K562 (cell line): ENCODE measurements at regions not wholly inside any gene's neighbourhood (a gene's known extent, or its start where the extent isn't known, plus 50 kb on each side); places are given as distances from the start of the nearest gene placed in this dataset.
A peak's percentile ranks its signal among the peaks of the same experiment; 100 is the strongest.

Experiments
- CEBPB ChIP-seq: fragments of 450-650 bp; IDR thresholded peaks from 2 replicates; pipeline ENCODE4 v1.6.1; 2016; ENCODE audit warnings: missing genetic modification characterization, missing compliant biosample characterization
- E2F6 ChIP-seq, 2 experiments: IDR thresholded peaks; 2 replicates each; pipeline ENCODE4 v1.6.1; 2011; ENCODE audit warnings: borderline replicate concordance in 1 of 2, control low read depth in 1 of 2, low read depth in 1 of 2, low read length in 1 of 2, mild to moderate bottlenecking in 1 of 2, mixed read lengths in 1 of 2, moderate library complexity in 1 of 2; ENCODE audit not compliant: insufficient read depth in 1 of 2, insufficient read length in 1 of 2, poor library complexity in 1 of 2, severe bottlenecking in 1 of 2; ENCODE audit errors: extremely low read depth in 1 of 2
- EHMT2 ChIP-seq: fragments of 450-650 bp; IDR thresholded peaks from 2 replicates; pipeline ENCODE4 v1.6.1; 2018; ENCODE audit warnings: antibody characterized with exemption
- HDAC1 ChIP-seq, 2 experiments: fragments of 450-650 bp; IDR thresholded peaks; 2 replicates each; pipeline ENCODE4 v1.6.1; 2016 to 2017; ENCODE audit warnings: inconsistent platforms in 1 of 2, mild to moderate bottlenecking in 1 of 2, moderate library complexity in 1 of 2
- KDM1A ChIP-seq, 2 experiments: fragments of 450-650 bp; IDR thresholded peaks; 2 replicates each; pipeline ENCODE4 v1.6.1; 2016; ENCODE audit warnings: mild to moderate bottlenecking in 2 of 2
- LEF1 ChIP-seq: fragments of 450-650 bp; IDR thresholded peaks from 2 replicates; pipeline ENCODE4 v1.6.1; 2016; ENCODE audit warnings: mild to moderate bottlenecking
- NCOA1 ChIP-seq: fragments of 450-650 bp; IDR thresholded peaks from 2 replicates; pipeline ENCODE4 v1.6.1; 2016; ENCODE audit warnings: low read depth
- PTBP1 ChIP-seq: fragments of 200-400 bp; formaldehyde crosslinking; IDR thresholded peaks from 2 replicates; pipeline ENCODE4 v1.6.1; 2017; ENCODE audit warnings: low read depth, low read length
- RHOXF2B ChIP-seq: fragments of 250-450 bp; sonication (Bioruptor Pico); conservative IDR thresholded peaks from 2 replicates; pipeline ENCODE4 v1.5.1; 2021
- SP2 ChIP-seq: IDR thresholded peaks from 2 replicates; pipeline ENCODE4 v1.6.1; 2011; ENCODE audit warnings: mild to moderate bottlenecking, low read depth, low read length, moderate library complexity; ENCODE audit not compliant: poor library complexity, severe bottlenecking; ENCODE audit errors: extremely low read depth
- TOE1 ChIP-seq, 2 experiments: fragments of 450-650 bp in 1 of 2; sonication (generic) in 1 of 2; formaldehyde crosslinking in 1 of 2; IDR thresholded peaks; 2 replicates each; pipeline versions ENCODE4 v1.7.1 to v1.8.0; 2016 to 2022; ENCODE audit warnings: borderline replicate concordance in 2 of 2, mild to moderate bottlenecking in 2 of 2, antibody characterized with exemption in 1 of 2, inconsistent platforms in 1 of 2, low read depth in 1 of 2, missing genetic modification reagents in 1 of 2, moderate library complexity in 1 of 2
- ZBTB33 ChIP-seq: sonication (generic); formaldehyde crosslinking; IDR thresholded peaks from 2 replicates; pipeline ENCODE4 v1.8.1; 2023; ENCODE audit warnings: mild to moderate bottlenecking, missing genetic modification reagents
- ZEB2 ChIP-seq: fragments of 450-650 bp; IDR thresholded peaks from 2 replicates; pipeline ENCODE4 v1.6.1; 2016
- TF ChIP-seq, protein P1 (sequence below): fragments of 250-450 bp; sonication (Bioruptor Pico); IDR thresholded peaks from 2 replicates; pipeline ENCODE4 v1.8.0; 2022; ENCODE audit warnings: moderate library complexity, mild to moderate bottlenecking, inconsistent platforms
- TF ChIP-seq, protein P2 (sequence below): IDR thresholded peaks from 2 replicates; pipeline ENCODE4 v1.6.1; 2014; ENCODE audit warnings: antibody characterized with exemption
- TF ChIP-seq, protein P3 (sequence below): fragments of 450-650 bp; IDR thresholded peaks from 2 replicates; pipeline ENCODE4 v1.6.1; 2016; ENCODE audit warnings: antibody characterized with exemption
- TF ChIP-seq, protein P4 (sequence below): sonication (generic); formaldehyde crosslinking; IDR thresholded peaks from 2 replicates; pipeline ENCODE4 v1.9.0; 2022; ENCODE audit warnings: mild to moderate bottlenecking, missing genetic modification reagents

DNA sequence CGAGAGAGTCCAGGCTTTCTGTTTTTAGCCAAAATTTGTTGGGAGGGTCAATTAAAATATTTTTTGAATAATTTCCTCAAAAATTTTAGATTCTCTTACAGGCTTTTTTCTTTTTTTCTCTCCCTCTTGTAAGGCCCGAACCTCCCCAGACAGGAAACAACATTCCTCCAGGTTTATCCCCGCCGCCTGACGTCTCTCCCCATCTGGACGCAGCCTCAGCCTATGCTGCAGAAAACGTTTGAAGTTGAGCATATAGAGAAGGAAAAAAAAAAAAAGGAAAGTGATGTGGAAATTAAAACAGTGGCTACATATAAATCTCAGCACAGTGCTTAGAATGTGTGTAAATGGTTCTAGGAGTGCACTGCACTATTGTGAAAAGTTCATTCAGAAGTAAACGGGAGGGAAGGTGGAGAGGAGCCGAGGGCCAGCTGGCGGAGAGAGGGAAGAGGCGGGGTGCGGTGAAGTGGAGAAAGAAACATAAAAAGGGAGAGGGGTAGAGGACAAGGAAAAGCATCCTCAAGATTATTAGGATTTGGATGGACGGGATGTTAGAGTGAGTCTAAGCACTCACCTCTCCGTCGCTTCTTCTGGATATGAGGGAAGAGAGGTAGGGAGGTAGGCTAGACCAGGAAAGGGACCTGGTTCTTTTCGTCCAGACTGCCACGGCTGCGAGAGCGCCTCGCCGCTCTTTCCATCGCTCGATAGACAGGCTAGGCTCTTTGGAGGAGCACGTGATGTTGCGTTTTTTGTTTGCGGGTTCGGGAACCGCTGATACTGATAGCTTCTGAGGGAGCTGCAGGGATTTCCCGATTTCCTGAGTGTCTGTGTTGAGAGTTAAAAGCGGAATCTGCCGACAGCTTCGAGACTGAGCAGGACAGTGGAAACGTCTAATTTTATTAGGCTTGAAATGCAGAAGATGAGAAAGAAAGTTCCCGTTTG is 98.7 kb downstream of the TRIM27 start (continued):
- TF ChIP-seq, protein P1, sequence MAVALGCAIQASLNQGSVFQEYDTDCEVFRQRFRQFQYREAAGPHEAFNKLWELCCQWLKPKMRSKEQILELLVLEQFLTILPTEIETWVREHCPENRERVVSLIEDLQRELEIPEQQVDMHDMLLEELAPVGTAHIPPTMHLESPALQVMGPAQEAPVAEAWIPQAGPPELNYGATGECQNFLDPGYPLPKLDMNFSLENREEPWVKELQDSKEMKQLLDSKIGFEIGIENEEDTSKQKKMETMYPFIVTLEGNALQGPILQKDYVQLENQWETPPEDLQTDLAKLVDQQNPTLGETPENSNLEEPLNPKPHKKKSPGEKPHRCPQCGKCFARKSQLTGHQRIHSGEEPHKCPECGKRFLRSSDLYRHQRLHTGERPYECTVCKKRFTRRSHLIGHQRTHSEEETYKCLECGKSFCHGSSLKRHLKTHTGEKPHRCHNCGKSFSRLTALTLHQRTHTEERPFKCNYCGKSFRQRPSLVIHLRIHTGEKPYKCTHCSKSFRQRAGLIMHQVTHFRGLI (CRISPR knock-in tag), result no peak
- TF ChIP-seq CEBPB (tag) (no peak), ZBTB33 (CRISPR knock-in tag) (no peak), EHMT2 (0 out of 2 replicates have a peak, but pooled peaks have one; percentile 43), NCOA1 (0 out of 2 replicates have a peak, but pooled peaks have one; percentile 15), E2F6 (IDR thresholded peaks at IDR 0.05; ENCODE audit: borderline replicate concordance in 1 of 2, extremely low read depth in 1 of 2, insufficient read depth in 1 of 2, insufficient read length in 1 of 2, low read depth in 1 of 2, low read length in 1 of 2, poor library complexity in 1 of 2, severe bottlenecking in 1 of 2) (peak; percentile 33 to 69), PTBP1 (no peak), ZEB2 (peak; percentile 51; the same call in 1 of the 2 replicates), SP2 (no peak), TOE1 (IDR thresholded peaks at IDR 0.05; ENCODE audit: borderline replicate concordance) (peak; percentile 76), TOE1 (CRISPR knock-in tag; IDR thresholded peaks at IDR 0.05; ENCODE audit: borderline replicate concordance, low read depth) (no peak), RHOXF2B (no peak), KDM1A (IDR thresholded peaks at IDR 0.05) (peak; percentile 36 to 54), HDAC1 (IDR thresholded peaks at IDR 0.05) (peak in 1 of 2 experiments; percentile 44; a peak in 1 of 4 replicates), LEF1 (no peak)
- TF ChIP-seq, protein P2, sequence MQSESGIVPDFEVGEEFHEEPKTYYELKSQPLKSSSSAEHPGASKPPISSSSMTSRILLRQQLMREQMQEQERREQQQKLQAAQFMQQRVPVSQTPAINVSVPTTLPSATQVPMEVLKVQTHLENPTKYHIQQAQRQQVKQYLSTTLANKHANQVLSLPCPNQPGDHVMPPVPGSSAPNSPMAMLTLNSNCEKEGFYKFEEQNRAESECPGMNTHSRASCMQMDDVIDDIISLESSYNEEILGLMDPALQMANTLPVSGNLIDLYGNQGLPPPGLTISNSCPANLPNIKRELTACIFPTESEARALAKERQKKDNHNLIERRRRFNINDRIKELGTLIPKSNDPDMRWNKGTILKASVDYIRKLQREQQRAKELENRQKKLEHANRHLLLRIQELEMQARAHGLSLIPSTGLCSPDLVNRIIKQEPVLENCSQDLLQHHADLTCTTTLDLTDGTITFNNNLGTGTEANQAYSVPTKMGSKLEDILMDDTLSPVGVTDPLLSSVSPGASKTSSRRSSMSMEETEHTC, result 0 out of 2 replicates have a peak, but pooled peaks have one; percentile 2
- TF ChIP-seq, protein P3, sequence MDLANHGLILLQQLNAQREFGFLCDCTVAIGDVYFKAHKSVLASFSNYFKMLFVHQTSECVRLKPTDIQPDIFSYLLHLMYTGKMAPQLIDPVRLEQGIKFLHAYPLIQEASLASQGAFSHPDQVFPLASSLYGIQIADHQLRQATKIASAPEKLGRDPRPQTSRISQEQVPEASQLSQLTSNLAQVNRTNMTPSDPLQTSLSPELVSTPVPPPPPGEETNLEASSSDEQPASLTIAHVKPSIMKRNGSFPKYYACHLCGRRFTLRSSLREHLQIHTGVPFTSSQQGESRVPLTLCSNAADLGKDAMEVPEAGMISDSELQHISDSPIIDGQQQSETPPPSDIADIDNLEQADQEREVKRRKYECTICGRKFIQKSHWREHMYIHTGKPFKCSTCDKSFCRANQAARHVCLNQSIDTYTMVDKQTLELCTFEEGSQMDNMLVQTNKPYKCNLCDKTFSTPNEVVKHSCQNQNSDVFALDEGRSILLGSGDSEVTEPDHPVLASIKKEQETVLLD, result no peak
- TF ChIP-seq, protein P4, sequence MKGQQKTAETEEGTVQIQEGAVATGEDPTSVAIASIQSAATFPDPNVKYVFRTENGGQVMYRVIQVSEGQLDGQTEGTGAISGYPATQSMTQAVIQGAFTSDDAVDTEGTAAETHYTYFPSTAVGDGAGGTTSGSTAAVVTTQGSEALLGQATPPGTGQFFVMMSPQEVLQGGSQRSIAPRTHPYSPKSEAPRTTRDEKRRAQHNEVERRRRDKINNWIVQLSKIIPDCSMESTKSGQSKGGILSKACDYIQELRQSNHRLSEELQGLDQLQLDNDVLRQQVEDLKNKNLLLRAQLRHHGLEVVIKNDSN (CRISPR knock-in tag), result peak; percentile 63
